ENCODE measurements at regions not wholly inside any gene's neighbourhood (a gene's known extent, or its start where the extent isn't known, plus 50 kb on each side); places are given as distances from the start of the nearest gene placed in this dataset.
"Not testable (repeated sequence)": the region's sequence is repeated elsewhere in the genome, so short reads cannot be mapped to it uniquely, and the experiment has no call there.

DNA sequence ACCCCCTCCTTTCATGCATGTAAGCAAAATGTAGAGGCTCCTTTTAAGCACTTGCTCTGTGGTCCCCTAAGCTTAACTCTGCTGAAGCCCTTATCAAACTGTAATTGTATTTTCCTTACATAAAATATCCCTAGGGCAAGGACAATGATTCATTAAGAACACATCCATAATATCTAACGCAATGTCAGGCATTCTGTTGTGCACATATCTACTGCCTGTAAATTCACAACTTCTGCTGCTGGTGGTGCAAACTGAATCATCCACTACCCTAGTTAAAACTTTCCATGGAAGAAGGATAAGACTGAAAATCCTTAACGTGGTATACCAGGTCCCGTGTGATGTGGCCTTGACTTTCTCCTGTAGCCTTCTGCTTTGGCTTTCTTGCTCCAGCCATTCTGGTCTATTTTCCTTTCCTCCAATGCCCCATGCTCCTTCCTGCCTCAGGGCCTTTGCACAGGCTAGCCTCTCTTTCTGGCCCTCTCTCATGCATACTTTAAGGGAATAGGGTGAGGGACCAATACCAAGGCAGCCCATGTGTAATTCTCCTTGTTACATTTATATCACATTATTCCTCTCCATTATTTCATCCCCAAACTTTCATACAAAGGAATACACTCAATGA lies 113.6 kb upstream of the ZFP64 start:
- DNase-seq (ENCODE audit: low read depth, low spot score): no peak
- no peak overlapping the region for H3K4me3 ChIP-seq (ENCODE audit: low read depth, low read length)
- TF ChIP-seq, protein P1, sequence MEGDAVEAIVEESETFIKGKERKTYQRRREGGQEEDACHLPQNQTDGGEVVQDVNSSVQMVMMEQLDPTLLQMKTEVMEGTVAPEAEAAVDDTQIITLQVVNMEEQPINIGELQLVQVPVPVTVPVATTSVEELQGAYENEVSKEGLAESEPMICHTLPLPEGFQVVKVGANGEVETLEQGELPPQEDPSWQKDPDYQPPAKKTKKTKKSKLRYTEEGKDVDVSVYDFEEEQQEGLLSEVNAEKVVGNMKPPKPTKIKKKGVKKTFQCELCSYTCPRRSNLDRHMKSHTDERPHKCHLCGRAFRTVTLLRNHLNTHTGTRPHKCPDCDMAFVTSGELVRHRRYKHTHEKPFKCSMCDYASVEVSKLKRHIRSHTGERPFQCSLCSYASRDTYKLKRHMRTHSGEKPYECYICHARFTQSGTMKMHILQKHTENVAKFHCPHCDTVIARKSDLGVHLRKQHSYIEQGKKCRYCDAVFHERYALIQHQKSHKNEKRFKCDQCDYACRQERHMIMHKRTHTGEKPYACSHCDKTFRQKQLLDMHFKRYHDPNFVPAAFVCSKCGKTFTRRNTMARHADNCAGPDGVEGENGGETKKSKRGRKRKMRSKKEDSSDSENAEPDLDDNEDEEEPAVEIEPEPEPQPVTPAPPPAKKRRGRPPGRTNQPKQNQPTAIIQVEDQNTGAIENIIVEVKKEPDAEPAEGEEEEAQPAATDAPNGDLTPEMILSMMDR (IDR thresholded peaks at IDR 0.05; ENCODE audit: insufficient read depth, low read length, missing control alignments): no peak
- CTCF ChIA-PET: interaction anchor here (0.6 to 2.2 kb wide), 2 partner anchors 8 to 75 kb away, joined by 3 to 10 read pairs; no protein-coding TSS in a partner anchor
- POLR2A ChIA-PET: no interaction called here

DNA sequence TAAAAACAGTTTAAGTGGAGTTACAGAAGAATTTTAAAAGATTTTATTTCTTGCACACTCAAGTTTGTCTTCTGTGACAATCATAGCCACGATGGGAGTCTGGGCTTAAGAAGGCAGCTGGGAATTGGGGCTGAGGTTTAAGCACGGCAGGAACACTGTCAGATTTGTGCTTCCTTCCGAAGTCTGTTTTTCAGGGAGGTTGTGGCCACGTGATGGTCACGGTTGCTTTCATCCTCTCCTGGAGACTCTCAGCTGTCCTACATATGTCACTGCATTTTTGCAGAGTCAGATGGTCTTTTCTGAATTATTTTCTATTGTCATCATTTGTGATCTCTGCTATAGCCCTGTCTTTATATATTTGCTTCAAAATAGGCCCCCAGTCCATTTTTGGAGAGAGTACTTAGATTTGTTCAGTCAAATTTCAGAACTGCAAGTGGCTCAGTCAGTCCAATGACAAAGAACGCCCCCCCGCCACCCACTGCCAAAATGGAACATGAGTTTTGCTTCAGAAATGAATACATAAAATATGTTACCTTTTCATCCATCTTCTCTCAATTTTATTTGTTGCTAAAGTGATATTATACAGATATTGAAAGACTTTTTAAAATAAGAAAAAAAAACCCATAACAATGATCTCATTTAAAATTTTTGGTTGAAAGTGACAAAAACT lies 111.8 kb upstream of the ZFP64 start:
- DNase-seq (ENCODE audit: low read depth, low spot score): no peak
- CTCF ChIA-PET: interaction anchor here (2.2 kb wide), 1 partner anchor 9 kb away, joined by 10 read pairs; no protein-coding TSS in a partner anchor
- TF ChIP-seq, protein P1 (IDR thresholded peaks at IDR 0.05; ENCODE audit: insufficient read depth, low read length, missing control alignments): no peak
- POLR2A ChIA-PET: no interaction called here
- H3K4me3 ChIP-seq (ENCODE audit: low read depth, low read length): no peak overlapping the region

DNA sequence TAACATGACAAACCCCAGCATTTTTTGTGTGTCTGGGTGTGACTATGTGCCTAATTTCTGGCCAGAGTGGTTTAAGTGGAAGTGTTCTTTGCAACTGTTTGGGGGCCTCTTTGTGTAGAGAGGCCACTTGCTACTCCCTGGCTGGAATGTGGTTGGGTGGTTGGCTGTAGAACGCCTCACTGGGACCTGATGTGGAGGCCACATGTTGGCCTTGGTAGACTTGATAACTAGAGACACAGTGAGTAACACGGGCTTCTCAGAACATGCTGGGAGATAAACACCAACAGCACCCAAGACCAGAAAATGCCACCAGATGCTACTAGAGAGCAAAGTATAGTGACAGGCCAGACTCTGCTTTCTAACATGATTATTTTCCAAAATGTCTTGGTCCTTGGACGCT lies 111.2 kb upstream of the ZFP64 start:
- POLR2A ChIA-PET: no interaction called here
- H3K4me3 ChIP-seq (ENCODE audit: low read depth, low read length): no peak overlapping the region
- TF ChIP-seq, protein P1 (IDR thresholded peaks at IDR 0.05; ENCODE audit: insufficient read depth, low read length, missing control alignments): no peak
- CTCF ChIA-PET: interaction anchor here (2.2 kb wide), 1 partner anchor 10 kb away, joined by 10 read pairs; no protein-coding TSS in a partner anchor
- no peak for DNase-seq (ENCODE audit: low read depth, low spot score)

DNA sequence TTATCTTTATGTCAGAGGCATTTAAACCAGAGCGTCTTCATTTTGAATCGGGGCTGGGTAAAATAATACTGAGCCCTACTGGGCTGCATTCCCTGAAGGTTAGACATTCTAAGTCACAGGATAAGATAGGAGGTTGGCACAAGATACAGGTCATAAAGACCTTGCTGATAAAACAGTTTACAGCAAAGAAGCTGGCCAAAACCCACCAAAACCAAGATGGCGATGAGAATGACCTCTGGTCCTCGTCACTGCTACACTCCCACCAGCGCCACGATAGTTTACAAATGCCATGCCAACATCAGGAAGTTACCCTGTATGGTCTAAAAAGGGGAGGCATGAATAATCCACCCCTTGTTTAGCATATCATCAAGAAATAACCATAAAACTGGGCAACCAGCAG lies 110.5 kb upstream of the ZFP64 start:
- DNase-seq (ENCODE audit: low read depth, low spot score); POLR2A ChIA-PET; H3K4me3 ChIP-seq (ENCODE audit: low read depth, low read length): not testable (repeated sequence)
- CTCF ChIA-PET: interaction anchor here (2.0 kb wide), 1 partner anchor 10 kb away, joined by 8 read pairs; no protein-coding TSS in a partner anchor

DNA sequence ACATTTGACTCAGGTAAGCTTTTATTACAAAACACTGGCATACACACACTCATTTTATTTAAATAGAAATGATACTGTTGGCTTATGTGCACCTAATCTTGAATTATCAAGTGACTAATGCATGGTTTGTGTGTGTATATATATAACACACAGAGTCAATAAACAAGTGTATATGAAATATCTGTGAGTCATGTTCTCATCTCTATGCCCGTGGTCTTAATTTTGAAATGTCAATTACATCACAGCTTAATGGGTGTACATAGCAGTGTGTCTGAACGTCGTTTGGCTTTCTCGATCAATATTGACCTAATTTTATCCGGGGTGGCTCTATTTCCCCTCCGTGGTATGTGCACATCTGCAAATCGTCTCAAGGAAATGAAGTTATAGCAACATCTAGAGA lies 104.0 kb upstream of the ZFP64 start:
- TF ChIP-seq, protein P1 (IDR thresholded peaks at IDR 0.05; ENCODE audit: insufficient read depth, low read length, missing control alignments): no peak
- DNase-seq (ENCODE audit: low read depth, low spot score): no peak
- ChIA-PET POLR2A (no interaction called here), CTCF (interaction anchor here (6.4 kb wide), 1 partner anchor 16 kb away, joined by 50 read pairs; no protein-coding TSS in a partner anchor)
- no peak overlapping the region for H3K4me3 ChIP-seq (ENCODE audit: low read depth, low read length)

DNA sequence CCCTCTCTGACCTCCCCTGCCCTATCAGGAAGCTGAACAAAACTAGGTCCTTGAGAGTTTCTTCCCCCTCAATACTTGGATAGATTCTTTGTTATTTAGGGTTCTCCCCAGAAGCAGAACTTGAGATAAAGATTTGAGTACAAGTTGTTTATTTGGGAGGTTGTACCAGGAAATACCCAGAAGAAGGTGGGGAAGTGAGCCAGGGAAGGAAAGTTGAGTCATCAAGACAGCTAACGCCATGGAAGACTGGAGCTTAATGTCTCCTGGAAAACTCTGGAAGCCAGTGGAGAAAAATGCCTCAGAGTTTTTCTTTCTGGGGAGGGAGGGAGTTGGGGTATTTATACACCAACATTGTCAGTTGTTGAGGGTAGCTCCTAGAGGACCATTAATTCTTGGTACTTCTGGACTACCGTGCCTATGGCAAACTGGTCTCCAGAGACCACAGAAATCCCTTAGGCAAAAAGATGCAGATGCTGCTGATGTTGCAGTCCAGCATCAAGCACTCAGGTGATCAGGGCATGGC lies 102.6 kb upstream of the ZFP64 start:
- H3K4me3 ChIP-seq (ENCODE audit: low read depth, low read length): no peak overlapping the region
- no peak for DNase-seq (ENCODE audit: low read depth, low spot score)
- TF ChIP-seq, protein P1 (IDR thresholded peaks at IDR 0.05; ENCODE audit: insufficient read depth, low read length, missing control alignments): no peak
- CTCF ChIA-PET: interaction anchor here (6.4 kb wide), 1 partner anchor 17 kb away, joined by 50 read pairs; no protein-coding TSS in a partner anchor
- POLR2A ChIA-PET: no interaction called here
